SU-DHL-6 (cell line): ENCODE measurements at regions not wholly inside any gene's neighbourhood (a gene's known extent, or its start where the extent isn't known, plus 50 kb on each side); places are given as distances from the start of the nearest gene placed in this dataset.

Experiments used
- H2AFZ ChIP-seq: fragments of 200-600 bp; sonication (generic); 2 replicates; pipeline ENCODE4 v1.6.1; 2014; ENCODE audit warnings: low read depth, mild to moderate bottlenecking, moderate library complexity, mixed read lengths, antibody characterized with exemption, low read length; ENCODE audit not compliant: severe bottlenecking
- H3F3A ChIP-seq: fragments of 200-600 bp; shearing (Covaris generic); 2 replicates; pipeline ENCODE4 v1.6.0; 2016; ENCODE audit warnings: antibody characterized with exemption, mild to moderate bottlenecking; ENCODE audit not compliant: insufficient read depth
- H3K27ac ChIP-seq: fragments of 200-600 bp; sonication (generic); 2 replicates; pipeline ENCODE4 v1.5.1; 2016; ENCODE audit warnings: low read depth, mild to moderate bottlenecking, low read length, moderate library complexity, mixed read lengths
- H3K27me3 ChIP-seq: fragments of 200-600 bp; sonication (generic), shearing (Covaris generic); 2 replicates; pipeline ENCODE4 v1.6.0; 2014; ENCODE audit warnings: mild to moderate bottlenecking, low read length
- H3K36me3 ChIP-seq: fragments of 200-600 bp; sonication (generic); 2 replicates; pipeline ENCODE4 v1.6.1; 2014; ENCODE audit warnings: mild to moderate bottlenecking, low read length, mixed read lengths
- H3K4me2 ChIP-seq: fragments of 300-600, 200-600 bp; shearing (Covaris generic), sonication (generic); 2 replicates; pipeline ENCODE4 v1.6.0; 2014; ENCODE audit warnings: low read length, low read depth, mild to moderate bottlenecking; ENCODE audit not compliant: poor library complexity, severe bottlenecking
- H3K4me3 ChIP-seq: fragments of 200-600 bp; sonication (generic); 2 replicates; pipeline ENCODE4 v1.5.1; 2014; ENCODE audit warnings: antibody characterized with exemption, low read length, mild to moderate bottlenecking, mixed read lengths; ENCODE audit not compliant: insufficient read depth, poor library complexity, severe bottlenecking
- H3K79me2 ChIP-seq: fragments of 200-600 bp; sonication (generic); 2 replicates; pipeline ENCODE4 v1.6.1; 2014; ENCODE audit warnings: mild to moderate bottlenecking, low read length, moderate library complexity; ENCODE audit not compliant: insufficient read depth
- H3K9ac ChIP-seq: fragments of 200-600 bp; sonication (generic); 2 replicates; pipeline ENCODE4 v1.7.0; 2014; ENCODE audit warnings: mild to moderate bottlenecking, low read length
- H3K9me2 ChIP-seq: fragments of 200-600 bp; sonication (generic); replicated peaks from 2 replicates; pipeline ENCODE4 v1.6.1; 2014; ENCODE audit warnings: low read length; ENCODE audit not compliant: insufficient read depth
- H3K9me3 ChIP-seq: fragments of 200-600 bp; sonication (generic); 2 replicates; pipeline ENCODE4 v1.6.1; 2014; ENCODE audit warnings: low read length, mixed read lengths; ENCODE audit not compliant: insufficient read depth
- H4K20me1 ChIP-seq: fragments of 200-600 bp; sonication (generic); 2 replicates; pipeline ENCODE4 v1.6.1; 2014; ENCODE audit warnings: low read depth, mild to moderate bottlenecking, antibody characterized with exemption, low read length, moderate library complexity, mixed read lengths
- CTCF ChIP-seq: fragments of 200-600 bp; sonication (generic); IDR thresholded peaks from one replicate; pipeline ENCODE4 v1.5.1; 2017; ENCODE audit warnings: antibody characterized with exemption, mild to moderate bottlenecking, low read length, moderate library complexity; ENCODE audit not compliant: insufficient read depth, poor library complexity, severe bottlenecking
- EZH2phosphoT487 ChIP-seq: fragments of 200-600 bp; sonication (generic), shearing (Covaris generic); conservative IDR thresholded peaks from 2 replicates; pipeline ENCODE4 v1.6.1; 2018; ENCODE audit warnings: mild to moderate bottlenecking, antibody characterized with exemption, low read length, moderate library complexity, mixed read lengths

GRCh38 chr1:103367186-103367585 is 158.3 kb upstream of the RNPC3 start:
- H3K36me3 ChIP-seq, result no peaks in the 10 kb centered on the region

GRCh38 chr1:103365860-103366569 is 159.5 kb upstream of the RNPC3 start:
- Histone ChIP-seq H3K9me3 (no peaks in the 10 kb centered on the region), H3K4me2 (no peak overlapping the region), H3K36me3 (no peaks in the 10 kb centered on the region), H3K27ac (no peak overlapping the region), H4K20me1 (no peaks in the 10 kb centered on the region), H3F3A (no peaks in the 10 kb centered on the region), H3K9me2 (no peaks in the 10 kb centered on the region), H3K27me3 (no peaks in the 10 kb centered on the region), H3K9ac (no peak overlapping the region), H3K79me2 (no peaks in the 10 kb centered on the region), H3K4me3 (no peak overlapping the region), H2AFZ (no peak overlapping the region)
- TF ChIP-seq EZH2phosphoT487 (no peak), CTCF (no peak)

More at GRCh38 chr1:103367186-103367585, 158.3 kb upstream of the RNPC3 start:
- Histone ChIP-seq H3K4me3 (no peak overlapping the region), H4K20me1 (no peaks in the 10 kb centered on the region), H2AFZ (no peak overlapping the region), H3K9me3 (no peaks in the 10 kb centered on the region), H3K79me2 (no peaks in the 10 kb centered on the region), H3K9me2 (no peaks in the 10 kb centered on the region), H3F3A (no peaks in the 10 kb centered on the region), H3K27me3 (no peaks in the 10 kb centered on the region), H3K4me2 (no peak overlapping the region), H3K9ac (no peak overlapping the region), H3K27ac (no peak overlapping the region)
- TF ChIP-seq EZH2phosphoT487 (no peak), CTCF (no peak)

GRCh38 chr1:103363008-103363365 is 162.5 kb upstream of the RNPC3 start:
- Histone ChIP-seq H3K36me3 (no peaks in the 10 kb centered on the region), H3K9ac (no peak overlapping the region), H3K4me2 (no peak overlapping the region), H3K9me3 (no peaks in the 10 kb centered on the region), H3F3A (no peaks in the 10 kb centered on the region), H3K27me3 (no peaks in the 10 kb centered on the region), H3K27ac (no peak overlapping the region), H3K9me2 (no peaks in the 10 kb centered on the region), H3K4me3 (no peak overlapping the region), H4K20me1 (no peaks in the 10 kb centered on the region), H2AFZ (no peak overlapping the region), H3K79me2 (no peaks in the 10 kb centered on the region)
- TF ChIP-seq EZH2phosphoT487, result no peak

- Histone ChIP-seq H4K20me1 (no peaks in the 10 kb centered on the region), H3K9ac (no peak overlapping the region), H3K27me3 (no peaks in the 10 kb centered on the region), H3K27ac (no peak overlapping the region), H3K4me3 (no peak overlapping the region), H3K79me2 (no peaks in the 10 kb centered on the region), H3F3A (no peaks in the 10 kb centered on the region), H3K36me3 (no peaks in the 10 kb centered on the region), H2AFZ (no peak overlapping the region), H3K9me3 (no peaks in the 10 kb centered on the region), H3K4me2 (no peak overlapping the region), H3K9me2 (no peaks in the 10 kb centered on the region)
- TF ChIP-seq CTCF (no peak), EZH2phosphoT487 (no peak)
Measured at GRCh38 chr1:103362348-103363007, 163.0 kb upstream of the RNPC3 start.
